Left lung (tissue), 4 donors: ENCODE measurements at regions not wholly inside any gene's neighbourhood (a gene's known extent, or its start where the extent isn't known, plus 50 kb on each side); places are given as distances from the start of the nearest gene placed in this dataset.

Experiments used
- ATAC-seq: fragments of 200-7000 bp; cut with Tn5 transposase; one replicate; pipeline ENCODE4 v1.9.1; 2020; ENCODE audit warnings: moderate library complexity
- DNase-seq, 4 donors: peaks; one replicate each; pipeline ENCODE4 v3.0.0-alpha.2; 2013 to 2020
- H3K27ac ChIP-seq, 2 donors: fragments of 200-600 bp; sonication (generic) in 1 of 2; one replicate each; pipeline versions ENCODE4 v1.5.0 to v1.8.0; 2020 to 2021
- H3K27me3 ChIP-seq, 2 donors: fragments of 200-600 bp; sonication (generic) in 1 of 2; one replicate each; pipeline versions ENCODE4 v1.5.0 to v1.8.0; 2020 to 2021
- H3K36me3 ChIP-seq, 2 donors: fragments of 200-600 bp; sonication (generic) in 1 of 2; one replicate each; pipeline versions ENCODE4 v1.5.0 to v1.8.0; 2020 to 2021
- H3K4me1 ChIP-seq, 2 donors: fragments of 200-600 bp; one replicate each; pipeline ENCODE4 v1.8.0; 2021
- H3K4me3 ChIP-seq, 2 donors: fragments of 200-600 bp; sonication (generic) in 1 of 2; one replicate each; pipeline versions ENCODE4 v1.5.0 to v1.8.0; 2020 to 2021; ENCODE audit warnings: mild to moderate bottlenecking in 1 of 2
- H3K9me3 ChIP-seq, 2 donors: fragments of 200-600 bp; sonication (generic) in 1 of 2; one replicate each; pipeline versions ENCODE4 v1.5.0 to v1.8.0; 2020 to 2021
- intact Hi-C, 2 donors: fragments of 100-400 bp; cut with DNase I; formaldehyde crosslinking; loops; one replicate each; pipeline versions ENCODE4 v1.11.2 to v1.14.2; 2022
- TF ChIP-seq, protein P1 (sequence below), 2 donors: fragments of 200-600 bp; sonication (generic) in 1 of 2; IDR thresholded peaks; one replicate each; pipeline versions ENCODE4 v1.5.0 to v1.8.0; 2021; ENCODE audit warnings: antibody characterized with exemption in 2 of 2
- donor health status: DM: no; HTN: yes; CAD: no.
- donor health status: DM: no; HTN: no; CAD: no.

- TF ChIP-seq, protein P1, sequence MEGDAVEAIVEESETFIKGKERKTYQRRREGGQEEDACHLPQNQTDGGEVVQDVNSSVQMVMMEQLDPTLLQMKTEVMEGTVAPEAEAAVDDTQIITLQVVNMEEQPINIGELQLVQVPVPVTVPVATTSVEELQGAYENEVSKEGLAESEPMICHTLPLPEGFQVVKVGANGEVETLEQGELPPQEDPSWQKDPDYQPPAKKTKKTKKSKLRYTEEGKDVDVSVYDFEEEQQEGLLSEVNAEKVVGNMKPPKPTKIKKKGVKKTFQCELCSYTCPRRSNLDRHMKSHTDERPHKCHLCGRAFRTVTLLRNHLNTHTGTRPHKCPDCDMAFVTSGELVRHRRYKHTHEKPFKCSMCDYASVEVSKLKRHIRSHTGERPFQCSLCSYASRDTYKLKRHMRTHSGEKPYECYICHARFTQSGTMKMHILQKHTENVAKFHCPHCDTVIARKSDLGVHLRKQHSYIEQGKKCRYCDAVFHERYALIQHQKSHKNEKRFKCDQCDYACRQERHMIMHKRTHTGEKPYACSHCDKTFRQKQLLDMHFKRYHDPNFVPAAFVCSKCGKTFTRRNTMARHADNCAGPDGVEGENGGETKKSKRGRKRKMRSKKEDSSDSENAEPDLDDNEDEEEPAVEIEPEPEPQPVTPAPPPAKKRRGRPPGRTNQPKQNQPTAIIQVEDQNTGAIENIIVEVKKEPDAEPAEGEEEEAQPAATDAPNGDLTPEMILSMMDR (IDR thresholded peaks at IDR 0.05) = no peak
Measured at GRCh38 chr11:80085563-80085962, 644.7 kb upstream of the TENM4 start.

GRCh38 chr11:80084608-80085007, 643.8 kb upstream of the TENM4 start:
- no peak for ATAC-seq
- TF ChIP-seq, protein P1 (IDR thresholded peaks at IDR 0.05) = no peak
- DNase-seq = no peak

More at GRCh38 chr11:80085563-80085962, 644.7 kb upstream of the TENM4 start:
- H3K27me3 ChIP-seq = no peaks in the 10 kb centered on the region
- no peaks in the 10 kb centered on the region for H3K9me3 ChIP-seq
- no peaks in the 10 kb centered on the region for H3K36me3 ChIP-seq
- DNase-seq (no peak), ATAC-seq (no peak)
- intact Hi-C loops = no loop called here
- no peak overlapping the region for H3K27ac ChIP-seq
- H3K4me3 ChIP-seq = no peak overlapping the region
- no peaks in the 10 kb centered on the region for H3K4me1 ChIP-seq

DNA sequence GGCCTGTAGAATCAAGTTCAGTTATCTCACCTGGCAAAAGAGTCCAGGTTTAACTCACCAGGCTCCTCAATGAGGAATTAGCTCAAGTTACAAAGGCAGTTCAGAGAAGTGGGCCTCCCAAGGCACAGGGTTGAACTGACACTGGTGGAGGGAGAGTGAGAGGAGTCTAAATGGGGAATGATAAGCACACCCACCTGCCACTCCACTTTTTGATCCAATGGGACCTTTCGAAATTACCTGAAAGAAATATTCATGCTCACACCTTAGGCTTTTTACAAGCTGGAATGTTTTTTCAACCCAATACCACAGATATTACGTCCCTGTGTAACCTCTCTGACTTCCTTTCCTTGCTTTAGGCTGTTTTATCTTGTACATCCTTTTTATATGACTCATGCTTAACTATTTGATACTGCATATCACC, 642.7 kb upstream of the TENM4 start:
- no peak overlapping the region for H3K27ac ChIP-seq
- no peak for ATAC-seq
- H3K4me3 ChIP-seq = no peak overlapping the region
- TF ChIP-seq, protein P1 (IDR thresholded peaks at IDR 0.05) = no peak
- DNase-seq = peak in 1 of 4 donors; percentile 2
- H3K27me3 ChIP-seq = no peaks in the 10 kb centered on the region
- intact Hi-C loops = no loop called here
- H3K9me3 ChIP-seq = no peaks in the 10 kb centered on the region
- H3K4me1 ChIP-seq = no peaks in the 10 kb centered on the region
- no peaks in the 10 kb centered on the region for H3K36me3 ChIP-seq

More at GRCh38 chr11:80084608-80085007, 643.8 kb upstream of the TENM4 start:
- H3K4me3 ChIP-seq = no peak overlapping the region
- H3K9me3 ChIP-seq = no peaks in the 10 kb centered on the region
- intact Hi-C loops = no loop called here
- no peak overlapping the region for H3K27ac ChIP-seq
- no peaks in the 10 kb centered on the region for H3K4me1 ChIP-seq
- H3K27me3 ChIP-seq = no peaks in the 10 kb centered on the region
- no peaks in the 10 kb centered on the region for H3K36me3 ChIP-seq

- Histone ChIP-seq H3K27ac (no peak overlapping the region), H3K4me1 (no peaks in the 10 kb centered on the region), H3K36me3 (no peaks in the 10 kb centered on the region), H3K27me3 (no peaks in the 10 kb centered on the region), H3K4me3 (no peak overlapping the region), H3K9me3 (no peaks in the 10 kb centered on the region)
- no peak for DNase-seq
- TF ChIP-seq, protein P1 (IDR thresholded peaks at IDR 0.05) = no peak
- no peak for ATAC-seq
- intact Hi-C loops = no loop called here
Measured at GRCh38 chr11:80082406-80082805, 641.6 kb upstream of the TENM4 start.

GRCh38 chr11:80077113-80077512, 636.3 kb upstream of the TENM4 start:
- no peak overlapping the region for H3K27ac ChIP-seq
- intact Hi-C loops = no loop called here
- no peak for DNase-seq

More at GRCh38 chr11:80077113-80077512, 636.3 kb upstream of the TENM4 start:
- H3K36me3 ChIP-seq = no peaks in the 10 kb centered on the region
- TF ChIP-seq, protein P1 (IDR thresholded peaks at IDR 0.05) = no peak
- ATAC-seq = no peak
- H3K9me3 ChIP-seq = no peaks in the 10 kb centered on the region
- no peaks in the 10 kb centered on the region for H3K27me3 ChIP-seq
- H3K4me3 ChIP-seq = no peak overlapping the region
- H3K4me1 ChIP-seq = no peaks in the 10 kb centered on the region
